ENCODE measurements at regions not wholly inside any gene's neighbourhood (a gene's known extent, or its start where the extent isn't known, plus 50 kb on each side); places are given as distances from the start of the nearest gene placed in this dataset.
"Not testable (repeated sequence)": the region's sequence is repeated elsewhere in the genome, so short reads cannot be mapped to it uniquely, and the experiment has no call there.

- TF ChIP-seq CTCF (IDR thresholded peaks at IDR 0.05; ENCODE audit: low read depth, low read length): no peak
- Histone ChIP-seq H3K4me1 (ENCODE audit: low read depth) (peaks cover 6% of the 10 kb centered on the region), H3K4me3 (no peak overlapping the region), H3K9me3 (ENCODE audit: low read depth) (no peaks in the 10 kb centered on the region), H3K27ac (no peak overlapping the region), H3K36me3 (no peaks in the 10 kb centered on the region), H3K27me3 (no peaks in the 10 kb centered on the region)
- DNase-seq (ENCODE audit: low read depth in 1 of 2, low spot score in 1 of 2): peak in 1 of 2 donors; percentile 48
Observed at GRCh38 chr9:3736161-3736560, 210.4 kb upstream of the RFX3 start.

GRCh38 chr9:3735251-3735650, 209.4 kb upstream of the RFX3 start:
- H3K4me1 ChIP-seq (ENCODE audit: low read depth): peaks cover 6% of the 10 kb centered on the region
- no peaks in the 10 kb centered on the region for H3K36me3 ChIP-seq
- no peaks in the 10 kb centered on the region for H3K9me3 ChIP-seq (ENCODE audit: low read depth)
- H3K27ac ChIP-seq: no peak overlapping the region
- H3K27me3 ChIP-seq: no peaks in the 10 kb centered on the region
- H3K4me3 ChIP-seq: no peak overlapping the region
- no peak for TF ChIP-seq CTCF (IDR thresholded peaks at IDR 0.05; ENCODE audit: low read depth, low read length)
- DNase-seq (ENCODE audit: low read depth in 1 of 2, low spot score in 1 of 2): no peak

GRCh38 chr9:3733527-3734262, 207.9 kb upstream of the RFX3 start:
- H3K9me3 ChIP-seq (ENCODE audit: low read depth); H3K27me3 ChIP-seq; DNase-seq (ENCODE audit: low read depth in 1 of 2, low spot score in 1 of 2); H3K4me3 ChIP-seq; H3K4me1 ChIP-seq (ENCODE audit: low read depth); H3K36me3 ChIP-seq; H3K27ac ChIP-seq: not testable (repeated sequence)

- no peak for TF ChIP-seq CTCF (IDR thresholded peaks at IDR 0.05; ENCODE audit: low read depth, low read length)
- Histone ChIP-seq H3K4me1 (ENCODE audit: low read depth) (peaks cover 6% of the 10 kb centered on the region), H3K27me3 (no peaks in the 10 kb centered on the region), H3K4me3 (no peak overlapping the region), H3K36me3 (no peaks in the 10 kb centered on the region), H3K9me3 (ENCODE audit: low read depth) (no peaks in the 10 kb centered on the region), H3K27ac (no peak overlapping the region)
- DNase-seq (ENCODE audit: low read depth in 1 of 2, low spot score in 1 of 2): no peak
Observed at GRCh38 chr9:3733039-3733408, 207.2 kb upstream of the RFX3 start.

GRCh38 chr9:3732077-3733038, 206.6 kb upstream of the RFX3 start:
- Histone ChIP-seq H3K27me3 (no peaks in the 10 kb centered on the region), H3K4me3 (no peak overlapping the region), H3K9me3 (ENCODE audit: low read depth) (no peaks in the 10 kb centered on the region), H3K36me3 (no peaks in the 10 kb centered on the region), H3K27ac (no peak overlapping the region), H3K4me1 (ENCODE audit: low read depth) (peaks cover 6% of the 10 kb centered on the region)
- DNase-seq (ENCODE audit: low read depth in 1 of 2, low spot score in 1 of 2): peak; percentile 78 to 91
- TF ChIP-seq CTCF (IDR thresholded peaks at IDR 0.05; ENCODE audit: low read depth, low read length): peak; percentile 73

GRCh38 chr9:3730511-3730922, 204.7 kb upstream of the RFX3 start:
- no peak for TF ChIP-seq CTCF (IDR thresholded peaks at IDR 0.05; ENCODE audit: low read depth, low read length)
- no peak overlapping the region for H3K4me3 ChIP-seq
- H3K9me3 ChIP-seq (ENCODE audit: low read depth): no peaks in the 10 kb centered on the region
- H3K36me3 ChIP-seq: no peaks in the 10 kb centered on the region
- no peaks in the 10 kb centered on the region for H3K27me3 ChIP-seq
- no peak for DNase-seq (ENCODE audit: low read depth in 1 of 2, low spot score in 1 of 2)
- no peak overlapping the region for H3K27ac ChIP-seq
- H3K4me1 ChIP-seq (ENCODE audit: low read depth): peaks cover 6% of the 10 kb centered on the region

Data from cardiac muscle cell (in vitro differentiated cells and primary cell).